ENCODE measurements at regions not wholly inside any gene's neighbourhood (a gene's known extent, or its start where the extent isn't known, plus 50 kb on each side); places are given as distances from the start of the nearest gene placed in this dataset.

- Histone ChIP-seq H3K36me3 (no peaks in the 10 kb centered on the region), H3K9me3 (peaks cover 0 to 3% (median 0%) of the 10 kb centered on the region in 12 donors), H3K4me3 (no peak overlapping the region), H3K27ac (peak overlapping the region in 1 of 12 donors; percentile 21), H3K4me1 (peaks cover 0 to 11% (median 3%) of the 10 kb centered on the region in 12 donors), H3K27me3 (no peaks in the 10 kb centered on the region)
- 71 to 85% (median 76%) methylated on average over 1 of the region's 1 CpG for WGBS, 4 donors
- intact Hi-C loops (cut with DNase I): no loop called here
- no peak for DNase-seq
- TF ChIP-seq POLR2A (IDR thresholded peaks at IDR 0.05) (no peak), CTCF (IDR thresholded peaks at IDR 0.05) (no peak)
- ATAC-seq: no peak
These were observed 675.0 kb downstream of the USP25 start for GRCh38 chr21:16404776-16405175.

- intact Hi-C loops (cut with DNase I): no loop called here
- Histone ChIP-seq H3K36me3 (no peaks in the 10 kb centered on the region), H3K27ac (no peak overlapping the region), H3K4me3 (no peak overlapping the region), H3K27me3 (no peaks in the 10 kb centered on the region), H3K4me1 (peaks cover 0 to 11% (median 3%) of the 10 kb centered on the region in 12 donors), H3K9me3 (peaks cover 0 to 10% (median 2%) of the 10 kb centered on the region in 12 donors)
- ATAC-seq (no peak), DNase-seq (no peak)
- WGBS, 4 donors: 90 to 95% (median 91%) methylated on average over 2 of the region's 2 CpGs
- no peak for TF ChIP-seq CTCF (IDR thresholded peaks at IDR 0.05)
- no peak for TF ChIP-seq POLR2A (IDR thresholded peaks at IDR 0.05)
These were observed 676.6 kb downstream of the USP25 start for GRCh38 chr21:16406355-16406754.

- no peaks in the 10 kb centered on the region for H3K27me3 ChIP-seq
- peaks cover 0 to 10% (median 2%) of the 10 kb centered on the region in 12 donors for H3K9me3 ChIP-seq
- DNase-seq (no peak), ATAC-seq (peak in 1 of 4 donors; percentile 41)
- 67 to 79% (median 76%) methylated on average over 1 of the region's 1 CpG for WGBS, 4 donors
- H3K4me3 ChIP-seq: no peak overlapping the region
- H3K27ac ChIP-seq: no peak overlapping the region
- no peak for TF ChIP-seq POLR2A (IDR thresholded peaks at IDR 0.05)
- TF ChIP-seq CTCF (IDR thresholded peaks at IDR 0.05): no peak
- H3K4me1 ChIP-seq: peaks cover 0 to 9% (median 3%) of the 10 kb centered on the region in 12 donors
- intact Hi-C loops (cut with DNase I): no loop called here
- H3K36me3 ChIP-seq: no peaks in the 10 kb centered on the region
These were observed 677.8 kb downstream of the USP25 start for GRCh38 chr21:16407403-16408240.

GRCh38 chr21:16408280-16408679 lies 678.5 kb downstream of the USP25 start:
- WGBS, 4 donors: 88 to 95% (median 91%) methylated on average over 2 of the region's 2 CpGs
- H3K4me1 ChIP-seq: peaks cover 0 to 7% (median 1%) of the 10 kb centered on the region in 12 donors
- no peaks in the 10 kb centered on the region for H3K27me3 ChIP-seq
- TF ChIP-seq POLR2A (IDR thresholded peaks at IDR 0.05) (no peak), CTCF (IDR thresholded peaks at IDR 0.05) (no peak)
- ATAC-seq: no peak
- no peak overlapping the region for H3K4me3 ChIP-seq
- no peaks in the 10 kb centered on the region for H3K36me3 ChIP-seq
- H3K9me3 ChIP-seq: peaks cover 0 to 10% (median 2%) of the 10 kb centered on the region in 12 donors
- intact Hi-C loops (cut with DNase I): no loop called here
- no peak for DNase-seq
- no peak overlapping the region for H3K27ac ChIP-seq

Measured in heart left ventricle (tissue), 16 donors.